HepG2 (cell line): ENCODE measurements at regions not wholly inside any gene's neighbourhood (a gene's known extent, or its start where the extent isn't known, plus 50 kb on each side); places are given as distances from the start of the nearest gene placed in this dataset.

Experiments
- ATAC-seq: fragments of 200-7000 bp; cut with Tn5 transposase; 3 replicates; pipeline ENCODE4 v1.9.1; 2020; ENCODE audit warnings: mild to moderate bottlenecking, moderate library complexity
- BruUV-seq: library from RNA; stranded (reverse); fragments of 400-500 nt; replicated peaks from 2 replicates; lab custom pipeline; 2021; lab: Mats Ljungman, UMichigan
- CTCF ChIA-PET: fragments of 300-600 bp; formaldehyde crosslinking; extraction: SDS; loops from one replicate; lab custom pipeline; 2021; ENCODE audit warnings: low total read pairs, inconsistent platforms, low intra/inter-chr PET ratio; lab: Yijun Ruan, JAX
- POLR2A ChIA-PET: fragments of 350-600 bp; sonication (Branson Sonifier 250); formaldehyde crosslinking; loops from one replicate; lab custom pipeline; 2020; ENCODE audit warnings: antibody characterized with exemption, inconsistent platforms; lab: Yijun Ruan, JAX
- DNase-seq: peaks from one replicate; pipeline ENCODE4 v3.0.0-alpha.2; 2015; ENCODE audit warnings: low spot score
- FAIRE-seq: peaks from 3 replicates; lab custom pipeline; 2011; peaks lifted over from hg19 to GRCh38; lab: Jason Lieb, UNC
- H2AFZ ChIP-seq: one replicate; pipeline ENCODE4 v1.6.1; 2011; ENCODE audit warnings: low read length, inconsistent platforms
- H3K27ac ChIP-seq: fragments of 300-600 bp; 3 replicates; pipeline ENCODE4 v1.8.0; 2011; ENCODE audit warnings: mixed run types, mild to moderate bottlenecking, mixed read lengths, low read length, inconsistent platforms; ENCODE audit not compliant: insufficient read depth; ENCODE audit errors: extremely low read length
- H3K27me3 ChIP-seq, 2 experiments: fragments of 200-600 bp in 1 of 2; 2 replicates in 1 of 2; 3 replicates in 1 of 2; pipeline versions ENCODE4 v1.6.0 to v1.8.0; 2011; ENCODE audit warnings: low read length in 2 of 2, mild to moderate bottlenecking in 2 of 2, moderate library complexity in 2 of 2, inconsistent platforms in 1 of 2; ENCODE audit not compliant: insufficient read depth in 2 of 2, control insufficient read depth in 1 of 2
- H3K36me3 ChIP-seq, 2 experiments: fragments of 200-600 bp in 1 of 2; replicated peaks in 1 of 2; 2 replicates in 1 of 2; 3 replicates in 1 of 2; pipeline versions ENCODE4 v1.5.1 to v1.8.0; 2011; ENCODE audit warnings: low read length in 2 of 2, inconsistent platforms in 1 of 2; ENCODE audit not compliant: insufficient read depth in 2 of 2, control insufficient read depth in 1 of 2
- H3K4me1 ChIP-seq: 2 replicates; pipeline ENCODE4 v1.5.1; 2012; ENCODE audit warnings: low read length, inconsistent platforms; ENCODE audit not compliant: insufficient read depth
- H3K4me2 ChIP-seq: 2 replicates; pipeline ENCODE4 v1.6.0; 2011; ENCODE audit warnings: low read depth, low read length, inconsistent platforms
- H3K4me3 ChIP-seq, 3 experiments: fragments of 200-600 bp in 1 of 3; sonication (generic), shearing (Covaris generic) in 1 of 3; replicated peaks in 1 of 3; 2 replicates each; pipeline ENCODE4 v1.5.1; 2011 to 2016; ENCODE audit warnings: low read length in 3 of 3, inconsistent platforms in 2 of 3, low read depth in 2 of 3, mild to moderate bottlenecking in 2 of 3, control low read depth in 1 of 3, mixed read lengths in 1 of 3; ENCODE audit not compliant: insufficient read depth in 1 of 3
- H3K79me2 ChIP-seq: one replicate; pipeline ENCODE4 v1.6.1; 2011; ENCODE audit warnings: low read length, inconsistent platforms; ENCODE audit not compliant: insufficient read depth
- H3K9ac ChIP-seq: 2 replicates; pipeline ENCODE4 v1.6.0; 2011; ENCODE audit warnings: mild to moderate bottlenecking, low read depth, low read length, inconsistent platforms; ENCODE audit not compliant: insufficient read depth
- H3K9me3 ChIP-seq: 2 replicates; pipeline ENCODE4 v1.5.1; 2012; ENCODE audit warnings: mild to moderate bottlenecking, low read length
- H4K20me1 ChIP-seq: 2 replicates; pipeline ENCODE4 v1.6.0; 2011; ENCODE audit warnings: inconsistent platforms, mild to moderate bottlenecking, low read length, moderate library complexity; ENCODE audit not compliant: insufficient read depth
- CBFB ChIP-seq: sonication (generic); formaldehyde crosslinking; IDR thresholded peaks from 2 replicates; pipeline ENCODE4 v1.4.0; 2020; ENCODE audit warnings: missing genetic modification reagents
- DNMT1 ChIP-seq: sonication (generic); formaldehyde crosslinking; IDR thresholded peaks from 2 replicates; pipeline ENCODE4 v1.5.1; 2020; ENCODE audit warnings: mild to moderate bottlenecking, missing genetic modification reagents
- HMG20B ChIP-seq: conservative IDR thresholded peaks from 2 replicates; pipeline ENCODE4 v1.6.1; 2016; ENCODE audit warnings: missing genetic modification reagents, missing compliant biosample characterization
- HMGA1 ChIP-seq: sonication (generic); formaldehyde crosslinking; conservative IDR thresholded peaks from 2 replicates; pipeline ENCODE4 v1.4.0; 2020; ENCODE audit warnings: missing genetic modification reagents
- MTF1 ChIP-seq: sonication (generic); formaldehyde crosslinking; IDR thresholded peaks from 2 replicates; pipeline ENCODE4 v1.5.0; 2020; ENCODE audit warnings: missing genetic modification reagents
- NCOA1 ChIP-seq: sonication (generic); formaldehyde crosslinking; IDR thresholded peaks from 2 replicates; pipeline ENCODE4 v1.9.0; 2021; ENCODE audit warnings: missing genetic modification reagents
- WGBS: methylation state at CpG from one replicate; pipeline ENCODE4 v1.1.6; 2017; ENCODE audit warnings: low lambda C conversion rate; 5-methylcytosine and 5-hydroxymethylcytosine counted together
- in situ Hi-C: cut with HindIII; loops from 2 replicates; pipeline ENCODE4 v1.10.0; 2017; ENCODE audit warnings: low pct_unique_long_range_greater_than_20kb; ENCODE audit not compliant: extremely low pct_ligation_motif_present
- intact Hi-C: fragments of 100-400 bp; cut with micrococcal nuclease; formaldehyde crosslinking; loops from one replicate; pipeline ENCODE4 v1.10.0; 2022; ENCODE audit not compliant: unreplicated experiment
- TF ChIP-seq, protein P1 (sequence below), 2 experiments: IDR thresholded peaks; 2 replicates each; pipeline ENCODE4 v1.6.1; 2011 to 2012; ENCODE audit warnings: low read length in 2 of 2, borderline replicate concordance in 1 of 2, low read depth in 1 of 2, mild to moderate bottlenecking in 1 of 2, moderate library complexity in 1 of 2
- TF ChIP-seq, protein P2 (sequence below): sonication (generic); formaldehyde crosslinking; IDR thresholded peaks from 2 replicates; pipeline ENCODE4 v1.5.1; 2020; ENCODE audit warnings: mild to moderate bottlenecking, missing genetic modification reagents, moderate library complexity

DNA sequence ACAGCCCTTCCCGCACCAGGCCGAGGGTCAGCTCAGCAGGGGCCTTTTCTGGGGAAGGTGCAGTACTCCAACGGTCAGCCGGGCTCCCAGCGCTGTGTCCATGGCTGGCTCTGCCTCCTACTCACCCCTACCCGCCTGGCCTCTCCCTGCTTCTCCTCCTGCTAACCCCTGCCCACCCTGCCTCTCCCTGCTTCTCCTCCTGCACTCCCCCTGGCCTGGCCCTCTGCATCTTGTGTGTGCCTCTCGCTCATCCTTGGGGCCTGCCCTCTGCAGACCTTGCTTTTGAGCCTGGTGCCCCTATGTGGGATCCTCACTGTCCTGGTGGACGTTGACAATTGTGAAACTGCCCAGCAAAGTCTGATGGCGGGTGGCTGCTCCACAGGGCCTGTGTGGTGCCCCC is 274.6 kb upstream of the IRX2 start:
- WGBS, result 6% methylated on average over 8 of the region's 9 CpGs
- Histone ChIP-seq H3K79me2 (no peaks in the 10 kb centered on the region), H3K27me3 (peaks cover 0 to 5% of the 10 kb centered on the region in 2 experiments; a peak in 1 of 5 replicates), H3K9ac (no peak overlapping the region), H3K4me1 (no peaks in the 10 kb centered on the region), H2AFZ (no peak overlapping the region), H3K36me3 (no peaks in the 10 kb centered on the region), H4K20me1 (no peaks in the 10 kb centered on the region), H3K27ac (no peak overlapping the region), H3K4me3 (no peak overlapping the region), H3K4me2 (no peak overlapping the region), H3K9me3 (no peaks in the 10 kb centered on the region)
- ATAC-seq (no peak), FAIRE-seq (no peak), DNase-seq (no peak)
- ChIA-PET CTCF (no interaction called here), POLR2A (no interaction called here)
- BruUV-seq, result no TSS peak
- TF ChIP-seq DNMT1 (CRISPR knock-in tag) (no peak), HMGA1 (CRISPR knock-in tag) (no peak), MTF1 (CRISPR knock-in tag) (no peak), HMG20B (no peak), NCOA1 (CRISPR knock-in tag) (no peak), CBFB (CRISPR knock-in tag) (no peak)
- TF ChIP-seq, protein P1, sequence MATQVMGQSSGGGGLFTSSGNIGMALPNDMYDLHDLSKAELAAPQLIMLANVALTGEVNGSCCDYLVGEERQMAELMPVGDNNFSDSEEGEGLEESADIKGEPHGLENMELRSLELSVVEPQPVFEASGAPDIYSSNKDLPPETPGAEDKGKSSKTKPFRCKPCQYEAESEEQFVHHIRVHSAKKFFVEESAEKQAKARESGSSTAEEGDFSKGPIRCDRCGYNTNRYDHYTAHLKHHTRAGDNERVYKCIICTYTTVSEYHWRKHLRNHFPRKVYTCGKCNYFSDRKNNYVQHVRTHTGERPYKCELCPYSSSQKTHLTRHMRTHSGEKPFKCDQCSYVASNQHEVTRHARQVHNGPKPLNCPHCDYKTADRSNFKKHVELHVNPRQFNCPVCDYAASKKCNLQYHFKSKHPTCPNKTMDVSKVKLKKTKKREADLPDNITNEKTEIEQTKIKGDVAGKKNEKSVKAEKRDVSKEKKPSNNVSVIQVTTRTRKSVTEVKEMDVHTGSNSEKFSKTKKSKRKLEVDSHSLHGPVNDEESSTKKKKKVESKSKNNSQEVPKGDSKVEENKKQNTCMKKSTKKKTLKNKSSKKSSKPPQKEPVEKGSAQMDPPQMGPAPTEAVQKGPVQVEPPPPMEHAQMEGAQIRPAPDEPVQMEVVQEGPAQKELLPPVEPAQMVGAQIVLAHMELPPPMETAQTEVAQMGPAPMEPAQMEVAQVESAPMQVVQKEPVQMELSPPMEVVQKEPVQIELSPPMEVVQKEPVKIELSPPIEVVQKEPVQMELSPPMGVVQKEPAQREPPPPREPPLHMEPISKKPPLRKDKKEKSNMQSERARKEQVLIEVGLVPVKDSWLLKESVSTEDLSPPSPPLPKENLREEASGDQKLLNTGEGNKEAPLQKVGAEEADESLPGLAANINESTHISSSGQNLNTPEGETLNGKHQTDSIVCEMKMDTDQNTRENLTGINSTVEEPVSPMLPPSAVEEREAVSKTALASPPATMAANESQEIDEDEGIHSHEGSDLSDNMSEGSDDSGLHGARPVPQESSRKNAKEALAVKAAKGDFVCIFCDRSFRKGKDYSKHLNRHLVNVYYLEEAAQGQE (IDR thresholded peaks at IDR 0.05; ENCODE audit: borderline replicate concordance in 1 of 2, low read depth in 1 of 2, low read length in 2 of 2), result no peak
- TF ChIP-seq, protein P2, sequence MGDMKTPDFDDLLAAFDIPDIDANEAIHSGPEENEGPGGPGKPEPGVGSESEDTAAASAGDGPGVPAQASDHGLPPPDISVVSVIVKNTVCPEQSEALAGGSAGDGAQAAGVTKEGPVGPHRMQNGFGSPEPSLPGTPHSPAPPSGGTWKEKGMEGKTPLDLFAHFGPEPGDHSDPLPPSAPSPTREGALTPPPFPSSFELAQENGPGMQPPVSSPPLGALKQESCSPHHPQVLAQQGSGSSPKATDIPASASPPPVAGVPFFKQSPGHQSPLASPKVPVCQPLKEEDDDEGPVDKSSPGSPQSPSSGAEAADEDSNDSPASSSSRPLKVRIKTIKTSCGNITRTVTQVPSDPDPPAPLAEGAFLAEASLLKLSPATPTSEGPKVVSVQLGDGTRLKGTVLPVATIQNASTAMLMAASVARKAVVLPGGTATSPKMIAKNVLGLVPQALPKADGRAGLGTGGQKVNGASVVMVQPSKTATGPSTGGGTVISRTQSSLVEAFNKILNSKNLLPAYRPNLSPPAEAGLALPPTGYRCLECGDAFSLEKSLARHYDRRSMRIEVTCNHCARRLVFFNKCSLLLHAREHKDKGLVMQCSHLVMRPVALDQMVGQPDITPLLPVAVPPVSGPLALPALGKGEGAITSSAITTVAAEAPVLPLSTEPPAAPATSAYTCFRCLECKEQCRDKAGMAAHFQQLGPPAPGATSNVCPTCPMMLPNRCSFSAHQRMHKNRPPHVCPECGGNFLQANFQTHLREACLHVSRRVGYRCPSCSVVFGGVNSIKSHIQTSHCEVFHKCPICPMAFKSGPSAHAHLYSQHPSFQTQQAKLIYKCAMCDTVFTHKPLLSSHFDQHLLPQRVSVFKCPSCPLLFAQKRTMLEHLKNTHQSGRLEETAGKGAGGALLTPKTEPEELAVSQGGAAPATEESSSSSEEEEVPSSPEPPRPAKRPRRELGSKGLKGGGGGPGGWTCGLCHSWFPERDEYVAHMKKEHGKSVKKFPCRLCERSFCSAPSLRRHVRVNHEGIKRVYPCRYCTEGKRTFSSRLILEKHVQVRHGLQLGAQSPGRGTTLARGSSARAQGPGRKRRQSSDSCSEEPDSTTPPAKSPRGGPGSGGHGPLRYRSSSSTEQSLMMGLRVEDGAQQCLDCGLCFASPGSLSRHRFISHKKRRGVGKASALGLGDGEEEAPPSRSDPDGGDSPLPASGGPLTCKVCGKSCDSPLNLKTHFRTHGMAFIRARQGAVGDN, result no peak
- intact Hi-C loops (no loop called here), in situ Hi-C loops (no loop called here)
